Loucy (cell line): ENCODE measurements at regions not wholly inside any gene's neighbourhood (a gene's known extent, or its start where the extent isn't known, plus 50 kb on each side); places are given as distances from the start of the nearest gene placed in this dataset.

Experiments used
- EZH2phosphoT487 ChIP-seq: fragments of 200-600 bp; IDR thresholded peaks from 2 replicates; pipeline ENCODE4 v1.6.1; 2018; ENCODE audit warnings: antibody characterized with exemption, mild to moderate bottlenecking, moderate library complexity, borderline replicate concordance
- TF ChIP-seq, protein P1 (sequence below): fragments of 200-600 bp; sonication (generic); conservative IDR thresholded peaks from 2 replicates; pipeline ENCODE4 v1.5.1; 2014; ENCODE audit warnings: mild to moderate bottlenecking, antibody characterized with exemption, low read length

DNA sequence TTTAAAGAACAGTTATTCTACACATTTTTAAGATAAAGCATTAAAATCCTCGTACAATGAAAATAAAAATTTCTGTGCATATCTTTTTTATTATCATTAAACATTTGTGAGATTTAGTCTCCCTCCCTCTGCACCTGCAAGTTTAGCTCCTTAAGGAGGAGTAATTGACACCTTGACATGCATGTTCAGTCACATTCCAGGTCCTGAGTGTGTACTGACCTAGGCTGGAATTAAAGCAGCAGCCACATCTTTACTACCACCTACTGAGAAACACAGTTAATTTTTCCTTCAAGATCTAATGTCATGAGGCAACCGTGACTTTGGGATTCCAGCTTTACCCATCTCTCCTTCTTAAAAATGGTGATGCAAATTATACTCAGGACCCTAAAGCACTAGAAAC lies 123.1 kb upstream of the FREM2 start:
- TF ChIP-seq, protein P1, sequence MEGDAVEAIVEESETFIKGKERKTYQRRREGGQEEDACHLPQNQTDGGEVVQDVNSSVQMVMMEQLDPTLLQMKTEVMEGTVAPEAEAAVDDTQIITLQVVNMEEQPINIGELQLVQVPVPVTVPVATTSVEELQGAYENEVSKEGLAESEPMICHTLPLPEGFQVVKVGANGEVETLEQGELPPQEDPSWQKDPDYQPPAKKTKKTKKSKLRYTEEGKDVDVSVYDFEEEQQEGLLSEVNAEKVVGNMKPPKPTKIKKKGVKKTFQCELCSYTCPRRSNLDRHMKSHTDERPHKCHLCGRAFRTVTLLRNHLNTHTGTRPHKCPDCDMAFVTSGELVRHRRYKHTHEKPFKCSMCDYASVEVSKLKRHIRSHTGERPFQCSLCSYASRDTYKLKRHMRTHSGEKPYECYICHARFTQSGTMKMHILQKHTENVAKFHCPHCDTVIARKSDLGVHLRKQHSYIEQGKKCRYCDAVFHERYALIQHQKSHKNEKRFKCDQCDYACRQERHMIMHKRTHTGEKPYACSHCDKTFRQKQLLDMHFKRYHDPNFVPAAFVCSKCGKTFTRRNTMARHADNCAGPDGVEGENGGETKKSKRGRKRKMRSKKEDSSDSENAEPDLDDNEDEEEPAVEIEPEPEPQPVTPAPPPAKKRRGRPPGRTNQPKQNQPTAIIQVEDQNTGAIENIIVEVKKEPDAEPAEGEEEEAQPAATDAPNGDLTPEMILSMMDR = no peak
- no peak for TF ChIP-seq EZH2phosphoT487
